ENCODE measurements at regions not wholly inside any gene's neighbourhood (a gene's known extent, or its start where the extent isn't known, plus 50 kb on each side); places are given as distances from the start of the nearest gene placed in this dataset.

- TF ChIP-seq CTCF (IDR thresholded peaks at IDR 0.05) (no peak), ZFX (IDR thresholded peaks at IDR 0.05; ENCODE audit: borderline replicate concordance) (no peak)
These were observed 127.4 kb downstream of the ZNF330 start for GRCh38 chr4:141348125-141348524.
